HG03575 (cell line): ENCODE measurements at regions not wholly inside any gene's neighbourhood (a gene's known extent, or its start where the extent isn't known, plus 50 kb on each side); places are given as distances from the start of the nearest gene placed in this dataset.
"Not testable (repeated sequence)": the region's sequence is repeated elsewhere in the genome, so short reads cannot be mapped to it uniquely, and the experiment has no call there.

ENCODE experiments used
- ATAC-seq: cut with Tn5 transposase; IDR thresholded peaks from one replicate; pipeline ENCODE4 v1.9.1; 2021; ENCODE audit not compliant: unreplicated experiment, insufficient number of reproducible peaks, low FRiP score; ENCODE audit errors: extremely low read depth

DNA sequence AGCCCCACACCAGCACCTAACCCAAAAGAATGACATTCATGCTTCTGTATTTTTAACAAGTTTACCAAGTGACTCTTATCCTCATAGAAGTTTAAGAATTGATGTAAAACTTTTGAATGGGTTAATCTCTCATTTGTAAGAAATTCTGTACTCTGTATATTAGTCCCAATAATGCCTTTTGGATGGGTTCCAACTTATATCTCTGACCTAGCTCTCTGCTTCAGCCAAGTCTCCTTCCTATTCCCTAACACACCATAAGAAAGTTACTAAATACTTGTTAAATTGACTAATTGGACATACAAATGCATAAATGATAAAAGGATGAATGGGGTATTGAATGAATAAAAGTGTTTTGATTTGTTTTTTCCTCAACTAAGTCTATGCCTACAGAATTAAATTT lies 557.3 kb downstream of the TMTC2 start:
- ATAC-seq: no peak

DNA sequence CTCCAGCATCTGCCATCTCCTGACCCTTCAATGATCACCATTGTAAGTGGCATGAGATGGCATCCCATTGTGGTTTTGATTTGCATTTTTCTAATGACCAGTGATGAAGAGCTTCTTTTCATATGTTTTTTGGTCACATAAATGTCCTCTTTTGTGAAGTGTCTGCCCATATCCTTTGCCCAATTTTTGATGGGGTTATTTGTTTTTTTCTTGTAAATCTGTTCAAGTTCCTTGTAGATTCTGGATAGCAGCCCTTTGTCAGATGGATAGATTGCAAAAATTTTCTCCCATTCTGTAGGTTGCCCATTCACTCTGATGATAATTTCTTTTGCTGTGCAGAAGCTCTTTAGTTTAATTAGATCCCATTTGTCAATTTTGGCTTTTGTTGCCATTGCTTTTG lies 547.3 kb downstream of the TMTC2 start:
- ATAC-seq: not testable (repeated sequence)

DNA sequence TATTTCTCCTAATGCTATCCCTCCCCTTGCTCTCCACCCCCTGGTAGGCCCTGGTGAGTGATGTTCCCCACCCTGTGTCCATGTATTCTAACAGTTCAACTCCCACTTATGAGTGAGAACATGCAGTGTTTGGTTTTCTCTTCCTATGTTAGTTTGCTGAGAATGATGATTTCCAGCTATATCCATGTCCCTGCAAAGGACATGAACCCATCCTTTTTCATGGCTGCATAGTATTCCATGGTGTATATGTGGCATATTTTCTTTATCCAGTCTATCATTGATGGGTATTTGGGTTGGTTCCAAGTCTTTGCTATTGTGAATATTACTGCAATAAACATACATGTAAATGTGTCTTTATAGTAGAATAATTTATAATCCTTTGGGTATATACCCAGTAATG lies 540.3 kb downstream of the TMTC2 start:
- ATAC-seq: not testable (repeated sequence)

DNA sequence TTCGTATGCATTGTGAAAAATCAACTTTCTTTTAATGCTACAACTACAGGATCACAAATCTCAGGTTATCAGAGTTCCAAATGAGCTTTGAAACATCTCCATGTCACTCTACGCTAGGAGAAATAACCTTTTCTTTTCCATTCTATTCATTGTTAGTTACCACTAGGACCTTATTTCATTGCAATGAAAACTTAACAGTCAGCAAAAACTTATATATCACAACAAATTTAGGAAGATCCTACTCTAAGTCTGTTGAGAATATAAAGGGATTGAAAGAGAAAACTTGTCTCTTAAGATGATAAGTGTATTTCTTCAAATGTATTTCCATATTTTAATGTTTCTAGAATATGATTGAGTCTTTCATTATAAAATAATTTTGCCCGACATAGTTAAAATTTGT lies 539.1 kb downstream of the TMTC2 start:
- no peak for ATAC-seq

DNA sequence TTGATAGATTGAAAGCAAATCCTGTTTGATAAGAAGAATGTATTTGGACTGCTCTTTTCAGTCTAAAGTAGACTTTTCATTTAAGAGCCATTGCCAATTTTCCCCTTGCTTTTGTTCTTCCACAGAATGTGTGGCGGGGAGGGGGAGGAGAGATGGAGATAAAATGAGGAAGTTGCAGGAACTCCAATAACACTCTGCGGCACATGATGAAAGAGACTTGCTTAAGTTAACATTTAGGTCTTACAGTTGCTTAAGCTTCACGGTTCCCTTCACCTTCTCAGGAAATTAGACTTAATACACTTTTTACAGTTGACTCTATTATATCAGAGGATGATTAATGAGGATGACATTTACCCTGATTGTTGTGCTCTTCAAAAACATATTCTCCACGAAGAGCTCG lies 537.3 kb downstream of the TMTC2 start:
- ATAC-seq: no peak

DNA sequence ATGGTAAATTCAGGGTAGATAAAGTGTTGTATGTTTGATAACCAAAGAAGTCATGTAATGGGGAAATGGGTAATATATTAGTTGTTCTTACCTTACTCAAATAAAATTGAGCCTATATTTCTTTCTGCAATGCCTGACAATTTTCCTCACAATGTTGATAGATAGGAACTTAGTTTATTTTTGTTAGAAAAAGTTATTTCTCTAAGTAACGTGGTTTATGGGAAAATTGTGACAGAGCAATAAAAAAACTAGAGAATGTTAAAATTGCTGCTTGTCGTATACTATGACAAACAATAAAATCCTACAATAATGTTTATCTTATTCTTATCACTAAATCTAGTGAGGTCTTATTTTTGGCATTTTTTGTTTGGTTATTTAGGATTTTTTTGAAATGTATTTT lies 534.1 kb downstream of the TMTC2 start:
- no peak for ATAC-seq

DNA sequence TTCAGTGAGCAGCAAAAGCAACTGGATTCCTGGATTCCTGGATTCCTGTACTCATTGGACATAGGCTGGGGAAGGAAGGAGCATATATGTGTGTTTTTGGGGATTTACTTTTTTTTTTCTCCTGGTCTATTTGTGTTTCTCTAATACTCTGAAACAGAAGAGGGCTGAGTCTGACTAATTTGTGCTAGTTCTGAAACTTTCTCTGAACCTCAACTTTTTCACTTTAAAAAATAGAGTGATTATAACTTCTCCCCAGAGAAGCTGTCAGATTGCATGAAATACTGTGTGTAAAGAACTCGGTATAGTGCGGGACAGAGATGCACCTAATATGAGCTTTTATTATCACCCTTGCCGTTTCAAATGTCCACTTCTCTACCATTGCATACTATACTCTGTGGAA lies 529.5 kb downstream of the TMTC2 start:
- ATAC-seq: no peak

DNA sequence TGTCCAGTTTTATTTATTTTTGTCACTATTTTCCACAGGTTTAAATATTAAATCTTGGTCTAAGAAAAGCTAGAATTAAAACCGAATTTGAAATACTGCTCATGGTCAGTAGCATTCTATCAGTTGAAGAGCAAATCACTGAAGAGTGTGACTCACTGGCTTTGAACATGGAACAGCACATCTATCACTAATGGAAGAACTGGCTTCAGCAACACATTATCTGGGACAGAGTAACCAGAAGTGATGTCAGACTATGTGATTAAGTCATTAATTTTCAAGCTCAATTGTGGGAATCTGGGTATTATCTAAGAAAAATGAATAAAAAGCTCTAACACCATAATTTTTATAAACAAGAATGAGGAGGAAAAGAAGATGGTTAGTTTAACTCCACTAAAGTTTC lies 527.5 kb downstream of the TMTC2 start:
- no peak for ATAC-seq

DNA sequence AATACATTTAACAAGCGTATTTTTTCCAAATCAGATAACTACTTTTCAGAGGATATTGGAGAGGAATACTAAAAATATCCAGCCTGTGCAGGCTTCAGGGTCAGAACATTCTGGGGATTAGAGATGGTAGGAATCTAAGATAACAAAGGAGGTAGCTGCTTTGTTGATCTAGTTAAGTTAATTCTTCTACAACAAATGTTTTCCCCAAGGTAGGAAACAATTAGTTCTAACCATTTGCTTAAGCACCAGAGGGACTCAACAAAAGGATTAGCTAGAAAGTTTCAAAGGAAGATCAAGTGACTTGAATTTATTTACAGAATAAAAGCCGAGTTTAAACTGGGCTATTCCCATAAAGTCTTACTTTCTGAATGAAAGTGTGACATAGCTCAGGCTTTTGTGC lies 524.2 kb downstream of the TMTC2 start:
- ATAC-seq: no peak

DNA sequence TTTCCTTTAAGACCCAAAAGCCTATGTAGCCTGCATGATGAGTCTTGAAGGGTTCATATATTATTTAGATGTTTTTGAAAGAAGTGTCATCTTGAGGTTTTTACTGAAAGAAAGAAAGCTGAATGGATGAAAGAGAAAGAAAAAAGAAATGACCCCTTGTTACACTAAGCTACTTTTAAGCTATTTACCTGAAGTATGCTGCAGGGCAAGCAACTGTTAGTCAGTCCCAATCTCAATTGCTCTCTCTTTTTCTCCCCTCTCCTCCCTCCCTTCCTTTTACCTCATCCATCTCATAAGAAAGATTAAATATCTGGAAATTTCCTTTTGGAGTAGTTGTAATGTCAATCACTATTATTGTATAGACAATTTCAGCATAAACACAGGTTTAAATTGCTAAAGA lies 512.4 kb downstream of the TMTC2 start:
- no peak for ATAC-seq

DNA sequence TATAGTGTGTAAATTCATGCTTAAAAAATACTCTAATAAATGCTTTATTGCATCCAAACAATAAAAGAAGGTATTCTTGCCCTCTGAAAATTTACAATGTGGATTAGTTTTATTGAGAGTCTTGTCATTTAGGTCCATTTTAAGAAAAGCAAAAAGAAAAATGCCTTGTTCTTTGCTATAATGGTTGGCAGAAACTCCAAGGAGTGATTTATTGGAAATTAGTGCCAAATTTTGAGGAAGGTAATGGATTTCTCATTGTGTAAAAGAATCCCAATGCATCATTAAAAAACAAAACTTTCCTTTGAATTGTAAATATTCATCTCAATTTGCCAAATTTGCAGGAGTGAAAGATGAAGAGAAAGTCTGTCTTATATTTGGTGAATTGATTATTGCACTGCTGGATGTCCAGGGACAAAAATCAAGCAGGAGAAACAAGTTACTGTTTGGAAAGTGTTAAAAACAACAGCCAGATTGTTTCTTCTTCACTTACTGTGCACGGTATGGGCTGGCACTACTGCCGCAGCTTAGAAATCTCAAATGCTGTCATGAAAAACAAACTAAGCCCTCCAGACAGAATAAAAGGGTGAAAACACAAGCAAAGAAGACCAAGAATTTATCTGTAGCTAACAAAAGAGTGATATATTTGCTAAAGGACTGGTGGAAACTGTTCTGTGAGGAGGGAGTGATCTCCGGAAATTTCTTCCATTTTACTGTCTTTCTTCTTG lies 511.7 kb downstream of the TMTC2 start:
- no peak for ATAC-seq

DNA sequence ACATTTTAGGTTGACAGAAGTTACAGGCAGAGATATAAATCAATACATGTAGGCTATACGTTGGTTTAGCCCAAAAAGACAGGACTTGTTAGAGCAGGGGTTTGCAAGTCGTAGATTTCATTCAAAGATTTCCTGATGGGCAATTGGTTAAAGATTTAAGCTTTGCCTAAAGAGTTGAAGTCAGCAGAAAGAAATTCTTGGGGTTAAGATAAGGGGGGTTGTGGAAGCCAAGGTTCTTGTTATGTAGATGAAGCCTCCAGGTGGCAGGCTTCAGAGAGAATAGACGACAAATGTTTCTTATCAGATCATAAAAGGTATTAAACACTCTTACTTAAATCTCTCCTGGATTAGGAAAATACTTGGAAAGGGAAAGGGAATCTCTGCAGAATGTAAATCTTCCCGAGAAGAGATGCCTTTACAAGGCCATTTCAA lies 510.8 kb downstream of the TMTC2 start:
- no peak for ATAC-seq

DNA sequence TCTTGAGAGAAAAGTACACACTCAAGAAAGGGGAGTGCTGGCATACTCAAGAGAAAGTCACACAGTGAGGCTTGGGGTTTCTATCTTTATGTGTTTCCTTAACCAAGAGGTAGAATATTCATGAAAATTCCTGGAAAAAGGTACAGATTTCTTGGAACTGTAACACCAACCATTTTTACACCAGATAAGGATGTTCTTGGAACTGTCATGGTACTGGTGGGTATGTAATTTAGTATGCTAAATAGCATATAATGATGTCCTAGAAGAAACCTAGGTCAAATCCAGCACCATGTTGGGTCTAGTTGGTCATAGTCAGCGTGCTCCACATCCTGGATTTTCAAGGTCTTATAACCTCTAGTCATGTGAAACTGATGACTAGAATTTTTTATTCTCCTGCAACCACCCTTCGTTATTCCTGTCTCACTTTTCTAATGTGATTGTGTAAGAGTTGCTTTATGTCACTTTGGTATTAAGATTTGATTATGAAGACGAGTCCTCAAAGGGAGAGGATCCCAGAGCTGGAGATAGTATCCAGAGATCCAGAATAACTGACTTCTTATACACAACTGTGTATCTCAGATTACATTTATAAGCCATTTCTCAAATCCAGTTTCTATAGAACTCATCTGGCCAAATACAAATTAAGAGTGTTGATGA lies 510.1 kb downstream of the TMTC2 start:
- ATAC-seq: no peak

DNA sequence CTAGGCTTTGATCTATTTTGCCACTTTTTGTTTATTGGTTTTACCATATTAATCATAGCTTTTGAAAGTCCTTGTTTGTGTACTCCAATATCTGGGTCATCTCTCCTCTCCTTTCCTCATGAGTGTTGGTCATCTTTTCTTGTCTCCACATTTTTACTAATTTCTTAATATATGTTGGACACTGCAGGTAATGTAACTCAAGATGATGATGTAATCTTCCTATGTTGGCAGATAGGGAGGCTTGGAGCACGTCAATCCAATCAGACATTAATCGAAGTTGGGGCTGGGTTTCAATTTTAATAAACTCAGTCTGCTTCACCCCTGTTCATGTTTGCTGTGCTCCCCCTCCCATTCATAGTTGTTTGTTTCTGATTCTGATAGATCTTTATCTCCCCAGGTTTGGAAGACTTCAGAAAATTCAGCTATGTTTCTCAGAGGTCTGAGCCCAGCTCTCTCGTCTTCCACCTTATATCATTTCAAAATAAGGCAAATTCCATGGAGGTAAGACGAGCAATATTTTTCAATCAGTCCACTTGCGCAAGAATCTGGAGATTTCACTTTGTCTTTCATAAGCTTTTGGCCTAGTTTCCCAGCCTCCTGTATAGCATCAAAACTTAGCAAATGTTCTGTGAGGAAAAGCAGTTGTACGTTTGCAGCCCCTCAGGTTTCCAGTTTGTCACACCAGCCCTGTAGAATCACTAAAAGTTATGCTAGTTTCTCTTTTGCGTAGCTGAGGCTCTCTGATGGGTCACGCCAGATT lies 504.1 kb downstream of the TMTC2 start:
- ATAC-seq: no peak

DNA sequence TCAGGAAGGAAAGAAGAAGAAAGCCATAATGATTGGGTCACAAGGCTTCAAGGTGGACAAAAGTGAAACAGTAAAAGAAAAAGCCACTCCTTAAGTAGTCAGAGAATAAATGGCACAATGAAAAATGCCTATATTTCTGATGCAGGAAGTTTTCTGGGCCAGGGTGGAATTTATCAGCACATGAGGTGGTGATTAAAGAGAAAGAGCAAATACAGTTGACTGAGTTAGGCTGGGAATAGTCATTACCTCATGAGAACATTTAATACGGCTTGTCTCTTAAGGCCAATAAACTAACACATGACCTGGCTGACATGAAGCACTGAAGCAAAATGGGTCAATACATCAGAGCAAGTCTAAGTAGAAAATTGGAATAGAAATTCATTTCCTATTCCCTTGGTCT lies 499.7 kb downstream of the TMTC2 start:
- no peak for ATAC-seq

DNA sequence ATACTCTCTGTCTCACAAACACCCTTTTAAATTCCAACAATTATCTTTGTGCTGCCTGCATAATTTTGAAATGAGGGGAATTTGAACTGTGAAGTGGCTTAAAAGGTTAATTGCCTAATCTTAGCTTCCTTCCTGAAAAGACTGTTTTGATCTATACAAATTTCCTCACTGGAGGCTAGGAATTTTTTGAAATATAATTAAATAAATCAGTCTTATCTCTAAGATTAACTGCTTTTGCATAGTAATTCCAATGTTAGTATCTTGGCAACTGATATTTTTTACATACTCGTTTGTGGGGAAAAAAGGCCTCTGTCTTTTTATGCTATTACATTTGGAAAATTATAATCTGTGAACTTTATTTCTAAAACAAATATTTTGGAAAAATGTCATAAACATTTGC lies 498.5 kb downstream of the TMTC2 start:
- no peak for ATAC-seq
